Heart left ventricle (tissue), 13 donors: ENCODE measurements at regions not wholly inside any gene's neighbourhood (a gene's known extent, or its start where the extent isn't known, plus 50 kb on each side); places are given as distances from the start of the nearest gene placed in this dataset.

Source experiments
- CTCF ChIP-seq, 12 donors: fragments of 200-600 bp; sonication (generic) in 4 of 12; IDR thresholded peaks; one replicate each; pipeline versions ENCODE4 v1.5.0 to v1.8.0; 2018 to 2022; ENCODE audit warnings: antibody characterized with exemption in 12 of 12, mild to moderate bottlenecking in 5 of 12
- POLR2A ChIP-seq, 2 donors: fragments of 450-650 bp; IDR thresholded peaks; one replicate each; pipeline ENCODE4 v1.6.1; 2017; ENCODE audit warnings: antibody characterized with exemption in 2 of 2, mild to moderate bottlenecking in 2 of 2, moderate library complexity in 2 of 2
- donor health status: ischemic (EF 13 %, LVEDD 7.1; RV severe dilation, severe dysfunction).
- donor health status: DM: no; HTN: yes; CAD: no.
- donor health status: DM: no; HTN: no; CAD: no.
- donor health status: ischemic (EF 25% LVEDD 6.9; RV normal size, moderate dysfunction).
- donor health status: ischemic (EF 25% LVEDD 5.7; RV mildly dilated, moderate dysfunction).
- donor health status: ischemic (EF 35%, LVEDD 5.7; RV mildly dilated, moderate dysfunction).
- donor health status: nonischemic (EF 11% LVEDD 7.7; RV severe dilation, severe dysfunction).
- donor health status: DM: yes; HTN: yes; CAD: no.
- donor health status: PGD.
- donor health status: ischemic (EF 29% LVEDD 5.4; RV normal size, mild dysfunction).
- donor health status: nonischemic (EF 23%, LVEDD 6.1; RV moderate dilation, normal function).

GRCh38 chr12:115338566-115339294, 654.8 kb upstream of the TBX3 start:
- TF ChIP-seq CTCF (IDR thresholded peaks at IDR 0.05) = no peak
- no peak for TF ChIP-seq POLR2A (IDR thresholded peaks at IDR 0.05)
